ENCODE measurements at regions not wholly inside any gene's neighbourhood (a gene's known extent, or its start where the extent isn't known, plus 50 kb on each side); places are given as distances from the start of the nearest gene placed in this dataset.

DNA sequence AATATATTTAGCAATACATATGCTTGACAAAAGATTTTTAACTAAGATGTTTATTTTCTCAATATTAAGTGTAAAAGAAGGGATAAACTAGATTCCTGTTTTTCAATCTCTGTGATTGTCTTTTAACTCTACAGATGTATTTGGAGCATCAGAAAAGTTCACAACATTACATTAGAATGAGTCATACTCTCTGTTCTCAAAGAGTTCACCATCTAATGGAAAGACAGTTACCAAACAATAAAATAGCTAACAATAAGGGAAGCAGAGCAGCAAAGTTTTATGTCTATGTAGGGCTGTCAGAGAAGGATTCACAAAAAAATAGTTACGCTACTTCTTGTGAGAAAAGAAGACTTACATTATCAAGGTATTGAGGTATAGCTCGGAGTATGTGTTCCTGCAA, 109.2 kb upstream of the MAP2 start:
- Histone ChIP-seq H3K27ac (no peak overlapping the region), H3K27me3 (no peaks in the 10 kb centered on the region), H3K9me3 (no peaks in the 10 kb centered on the region), H3K36me3 (no peaks in the 10 kb centered on the region), H3K4me1 (no peaks in the 10 kb centered on the region), H3K4me3 (no peak overlapping the region)
- intact Hi-C loops (cut with DNase I) = no loop called here
- TF ChIP-seq, protein P1, sequence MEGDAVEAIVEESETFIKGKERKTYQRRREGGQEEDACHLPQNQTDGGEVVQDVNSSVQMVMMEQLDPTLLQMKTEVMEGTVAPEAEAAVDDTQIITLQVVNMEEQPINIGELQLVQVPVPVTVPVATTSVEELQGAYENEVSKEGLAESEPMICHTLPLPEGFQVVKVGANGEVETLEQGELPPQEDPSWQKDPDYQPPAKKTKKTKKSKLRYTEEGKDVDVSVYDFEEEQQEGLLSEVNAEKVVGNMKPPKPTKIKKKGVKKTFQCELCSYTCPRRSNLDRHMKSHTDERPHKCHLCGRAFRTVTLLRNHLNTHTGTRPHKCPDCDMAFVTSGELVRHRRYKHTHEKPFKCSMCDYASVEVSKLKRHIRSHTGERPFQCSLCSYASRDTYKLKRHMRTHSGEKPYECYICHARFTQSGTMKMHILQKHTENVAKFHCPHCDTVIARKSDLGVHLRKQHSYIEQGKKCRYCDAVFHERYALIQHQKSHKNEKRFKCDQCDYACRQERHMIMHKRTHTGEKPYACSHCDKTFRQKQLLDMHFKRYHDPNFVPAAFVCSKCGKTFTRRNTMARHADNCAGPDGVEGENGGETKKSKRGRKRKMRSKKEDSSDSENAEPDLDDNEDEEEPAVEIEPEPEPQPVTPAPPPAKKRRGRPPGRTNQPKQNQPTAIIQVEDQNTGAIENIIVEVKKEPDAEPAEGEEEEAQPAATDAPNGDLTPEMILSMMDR (IDR thresholded peaks at IDR 0.05) = no peak
- no peak for DNase-seq (ENCODE audit: low spot score in 2 of 2)

DNA sequence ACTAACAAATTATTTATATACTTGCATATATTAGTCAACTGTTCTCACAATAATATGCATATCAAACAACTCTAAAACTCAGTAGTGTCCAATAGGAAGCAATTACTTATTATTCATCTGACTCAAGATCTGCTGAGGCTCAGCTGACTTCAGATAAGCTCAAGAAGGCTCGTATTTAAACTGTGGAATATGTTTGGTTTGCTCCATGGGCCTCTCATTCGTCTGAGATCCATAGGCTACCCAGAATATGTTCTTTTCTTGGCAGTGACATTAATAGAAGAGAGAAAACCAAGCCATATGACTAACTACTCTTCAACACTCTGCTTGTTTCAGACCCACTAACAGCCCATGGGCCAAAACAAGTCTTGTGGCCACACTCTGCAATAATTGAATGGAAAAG, 107.7 kb upstream of the MAP2 start:
- H3K36me3 ChIP-seq = no peaks in the 10 kb centered on the region
- no peak overlapping the region for H3K27ac ChIP-seq
- no peak for DNase-seq (ENCODE audit: low spot score in 2 of 2)
- intact Hi-C loops (cut with DNase I) = no loop called here
- H3K9me3 ChIP-seq = no peaks in the 10 kb centered on the region
- TF ChIP-seq, protein P1 (IDR thresholded peaks at IDR 0.05) = no peak
- no peaks in the 10 kb centered on the region for H3K4me1 ChIP-seq
- no peak overlapping the region for H3K4me3 ChIP-seq
- H3K27me3 ChIP-seq = no peaks in the 10 kb centered on the region

DNA sequence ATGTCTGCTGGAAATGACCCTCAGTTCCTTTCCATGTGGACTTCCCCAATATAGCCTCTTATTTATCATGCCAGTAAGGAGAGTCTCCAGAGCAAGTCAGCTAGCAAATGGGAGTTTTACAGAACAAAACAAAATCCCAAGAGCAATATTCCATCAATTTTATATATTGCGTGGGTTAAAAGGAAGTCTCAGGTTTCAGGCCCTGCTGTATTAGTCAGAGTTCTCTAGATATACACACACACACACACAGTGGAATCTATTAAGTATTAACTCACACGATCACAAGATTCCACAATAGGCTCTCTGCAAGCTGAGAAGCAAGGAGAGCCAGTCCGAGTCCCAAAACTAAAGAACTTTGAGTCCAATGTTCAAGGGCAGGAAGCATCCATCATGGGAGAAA, 102.8 kb upstream of the MAP2 start:
- Histone ChIP-seq H3K27ac (no peak overlapping the region), H3K36me3 (no peaks in the 10 kb centered on the region), H3K27me3 (no peaks in the 10 kb centered on the region), H3K4me1 (no peaks in the 10 kb centered on the region), H3K4me3 (no peak overlapping the region), H3K9me3 (no peaks in the 10 kb centered on the region)
- intact Hi-C loops (cut with DNase I) = no loop called here
- TF ChIP-seq, protein P1 (IDR thresholded peaks at IDR 0.05) = no peak
- no peak for DNase-seq (ENCODE audit: low spot score in 2 of 2)

DNA sequence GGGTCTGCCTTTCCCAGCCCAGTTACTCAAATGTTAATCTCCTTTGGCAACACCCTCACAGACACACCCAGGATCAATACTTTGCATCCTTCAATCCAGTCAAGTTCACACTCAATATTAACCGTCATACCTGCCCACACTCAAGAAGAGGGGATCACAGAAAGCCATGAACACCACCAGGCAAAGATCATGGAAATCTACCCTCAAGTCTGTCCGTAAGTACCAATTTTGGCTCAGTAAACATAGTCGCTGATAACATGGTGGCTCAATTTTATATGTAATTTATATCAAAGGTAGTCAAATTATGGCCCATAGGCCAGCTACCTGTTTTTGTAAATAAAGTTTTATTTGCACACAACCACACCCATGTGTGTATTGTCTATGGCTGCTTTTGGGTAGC, 102.3 kb upstream of the MAP2 start:
- Histone ChIP-seq H3K27me3 (no peaks in the 10 kb centered on the region), H3K36me3 (no peaks in the 10 kb centered on the region), H3K27ac (no peak overlapping the region), H3K4me3 (no peak overlapping the region), H3K4me1 (no peaks in the 10 kb centered on the region), H3K9me3 (no peaks in the 10 kb centered on the region)
- intact Hi-C loops (cut with DNase I) = no loop called here
- DNase-seq (ENCODE audit: low spot score in 2 of 2) = no peak
- TF ChIP-seq, protein P1 (IDR thresholded peaks at IDR 0.05) = no peak

DNA sequence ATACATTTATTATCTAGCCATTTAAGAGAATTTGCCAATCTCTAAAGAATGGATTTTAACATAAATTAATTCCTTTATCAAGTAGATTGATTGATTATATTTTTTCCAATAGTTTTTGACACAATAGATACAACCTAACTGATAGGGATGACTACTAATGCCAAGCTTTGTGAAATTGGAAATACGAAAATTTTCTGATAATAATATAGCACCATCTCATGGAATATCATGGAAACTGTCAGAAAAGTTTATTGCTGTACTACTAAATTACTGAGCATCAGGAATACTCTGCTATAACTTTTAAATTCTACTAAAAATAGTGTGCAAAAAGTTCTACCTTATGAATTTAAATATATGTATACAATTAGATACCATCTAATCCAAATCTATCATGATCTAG, 101.8 kb upstream of the MAP2 start:
- Histone ChIP-seq H3K27me3 (no peaks in the 10 kb centered on the region), H3K36me3 (no peaks in the 10 kb centered on the region)

More for the DNA sequence above, 101.8 kb upstream of the MAP2 start:
- Histone ChIP-seq H3K27ac (no peak overlapping the region), H3K4me3 (no peak overlapping the region), H3K4me1 (no peaks in the 10 kb centered on the region), H3K9me3 (no peaks in the 10 kb centered on the region)
- DNase-seq (ENCODE audit: low spot score in 2 of 2) = no peak
- intact Hi-C loops (cut with DNase I) = no loop called here
- TF ChIP-seq, protein P1 (IDR thresholded peaks at IDR 0.05) = no peak
